Endothelial cell of umbilical vein (primary cell): ENCODE measurements at regions not wholly inside any gene's neighbourhood (a gene's known extent, or its start where the extent isn't known, plus 50 kb on each side); places are given as distances from the start of the nearest gene placed in this dataset.

Experiments used
- BruUV-seq: library from RNA; stranded (reverse); fragments of 400-500 nt; replicated peaks from 2 replicates; lab custom pipeline; 2021; lab: Mats Ljungman, UMichigan
- CTCF ChIA-PET: fragments of 300-600, 350-600 bp; sonication (Branson Sonifier 250); formaldehyde crosslinking; loops from one replicate; lab custom pipeline; 2021; ENCODE audit warnings: antibody characterized with exemption, inconsistent platforms; lab: Charles Lee
- POLR2A ChIA-PET: fragments of 300-600, 350-600 bp; sonication (Branson Sonifier 250); formaldehyde crosslinking; loops from one replicate; lab custom pipeline; 2021; ENCODE audit warnings: antibody characterized with exemption, inconsistent platforms; lab: Charles Lee
- DNase-seq: peaks from one replicate; pipeline ENCODE4 v3.0.0-alpha.2; 2011; ENCODE audit warnings: low read depth, low spot score
- FAIRE-seq: peaks from 2 replicates; lab custom pipeline; 2011; peaks lifted over from hg19 to GRCh38; lab: Jason Lieb, UNC
- H2AFZ ChIP-seq: 2 replicates; pipeline ENCODE4 v1.6.0; 2012; ENCODE audit warnings: low read depth, low read length, control low read depth, inconsistent platforms
- H3K27ac ChIP-seq: 2 replicates; pipeline ENCODE4 v1.5.1; 2011; ENCODE audit warnings: low read depth, mild to moderate bottlenecking, control low read depth, low read length, moderate library complexity; ENCODE audit not compliant: insufficient read depth
- H3K27me3 ChIP-seq, 2 experiments: 2 replicates each; pipeline versions ENCODE4 v1.6.0 to v1.6.1; 2011; ENCODE audit warnings: low read length in 2 of 2, mixed read lengths in 1 of 2; ENCODE audit not compliant: control insufficient read depth in 2 of 2, insufficient read depth in 2 of 2
- H3K36me3 ChIP-seq, 2 experiments: 2 replicates in 1 of 2; 3 replicates in 1 of 2; pipeline ENCODE4 v1.5.1; 2011; ENCODE audit warnings: low read length in 2 of 2, mild to moderate bottlenecking in 1 of 2, moderate library complexity in 1 of 2; ENCODE audit not compliant: control insufficient read depth in 2 of 2, insufficient read depth in 2 of 2; ENCODE audit errors: extremely low read depth in 1 of 2
- H3K4me1 ChIP-seq: 3 replicates; pipeline ENCODE4 v1.5.1; 2011; ENCODE audit warnings: mild to moderate bottlenecking, low read length; ENCODE audit not compliant: control insufficient read depth, insufficient read depth; ENCODE audit errors: extremely low read depth
- H3K4me2 ChIP-seq: 2 replicates; pipeline ENCODE4 v1.6.1; 2011; ENCODE audit warnings: low read length, control low read depth, mixed read lengths; ENCODE audit not compliant: insufficient read depth
- H3K4me3 ChIP-seq, 3 experiments: fragments of 200-600 bp in 1 of 3; sonication (generic), shearing (Covaris generic) in 1 of 3; replicated peaks in 1 of 3; 2 replicates each; pipeline ENCODE4 v1.5.1; 2011 to 2016; ENCODE audit warnings: control low read depth in 3 of 3, low read length in 3 of 3, mild to moderate bottlenecking in 2 of 3, inconsistent platforms in 1 of 3, low read depth in 1 of 3, moderate library complexity in 1 of 3; ENCODE audit not compliant: insufficient read depth in 1 of 3
- H3K79me2 ChIP-seq: 2 replicates; pipeline ENCODE4 v1.6.0; 2012; ENCODE audit warnings: low read length, inconsistent platforms; ENCODE audit not compliant: control insufficient read depth, insufficient read depth
- H3K9ac ChIP-seq: replicated peaks from 2 replicates; pipeline ENCODE3; 2011; ENCODE audit warnings: low read length, control low read depth; ENCODE audit not compliant: insufficient read depth; ENCODE audit errors: extremely low read depth
- H3K9me1 ChIP-seq: replicated peaks from 3 replicates; pipeline ENCODE4 v1.6.0; 2011; ENCODE audit warnings: mild to moderate bottlenecking, low read length; ENCODE audit not compliant: control insufficient read depth, insufficient read depth; ENCODE audit errors: extremely low read depth
- H3K9me3 ChIP-seq: replicated peaks from 2 replicates; pipeline ENCODE4 v1.5.1; 2012; ENCODE audit warnings: low read length, inconsistent platforms; ENCODE audit not compliant: control insufficient read depth, insufficient read depth
- H4K20me1 ChIP-seq: replicated peaks from 2 replicates; pipeline ENCODE3; 2011; ENCODE audit warnings: mild to moderate bottlenecking, low read length; ENCODE audit not compliant: control insufficient read depth, insufficient read depth; ENCODE audit errors: extremely low read depth
- EZH2 ChIP-seq: IDR thresholded peaks from 2 replicates; pipeline ENCODE4 v1.6.1; 2012; ENCODE audit warnings: borderline replicate concordance, low read depth, mild to moderate bottlenecking, moderate library complexity, low read length, inconsistent platforms; ENCODE audit not compliant: severe bottlenecking
- FOS ChIP-seq: IDR thresholded peaks from 2 replicates; pipeline ENCODE4 v1.6.1; 2011; ENCODE audit warnings: mild to moderate bottlenecking, low read length, moderate library complexity, borderline replicate concordance; ENCODE audit not compliant: insufficient read depth
- GATA2 ChIP-seq: IDR thresholded peaks from 2 replicates; pipeline ENCODE4 v1.7.0; 2011; ENCODE audit warnings: low read depth, mild to moderate bottlenecking, moderate library complexity, mixed read lengths, low read length; ENCODE audit not compliant: insufficient read length, insufficient read depth
- JUN ChIP-seq: IDR thresholded peaks from 2 replicates; pipeline ENCODE4 v1.6.1; 2011; ENCODE audit warnings: borderline replicate concordance, low read depth; ENCODE audit not compliant: insufficient read length, insufficient read depth
- MAX ChIP-seq: IDR thresholded peaks from 2 replicates; pipeline ENCODE4 v1.6.1; 2011; ENCODE audit not compliant: insufficient read depth, insufficient read length
- MYC ChIP-seq: IDR thresholded peaks from one replicate; pipeline ENCODE4 v1.6.1; 2011; ENCODE audit warnings: mild to moderate bottlenecking, low read depth, low read length
- POLR2A ChIP-seq: IDR thresholded peaks from 2 replicates; pipeline ENCODE4 v1.6.1; 2012; ENCODE audit warnings: low read depth, mild to moderate bottlenecking, control low read depth, low read length
- POLR2AphosphoS5 ChIP-seq: IDR thresholded peaks from 2 replicates; pipeline ENCODE4 v1.6.1; 2012; ENCODE audit warnings: low read depth, mild to moderate bottlenecking, control low read depth, low read length, moderate library complexity; ENCODE audit not compliant: insufficient read depth
- dilution Hi-C: fragments of 300-500 bp; cut with MboI; formaldehyde crosslinking; loops from one replicate; pipeline ENCODE4 v1.15.0; 2019; ENCODE audit warnings: low sequenced_read_pairs; ENCODE audit not compliant: extremely low pct_ligation_motif_present
- intact Hi-C: fragments of 100-400 bp; cut with micrococcal nuclease; formaldehyde crosslinking; loops from one replicate; pipeline ENCODE4 v1.10.0; 2022
- TF ChIP-seq, protein P1 (sequence below), 2 donors: IDR thresholded peaks; 1 replicate in 1 of 2; 2 replicates in 1 of 2; pipeline ENCODE4 v1.5.1; 2011; ENCODE audit warnings: low read length in 2 of 2, mild to moderate bottlenecking in 2 of 2, moderate library complexity in 2 of 2, control low read depth in 1 of 2, inconsistent platforms in 1 of 2, low read depth in 1 of 2; ENCODE audit not compliant: insufficient read depth in 1 of 2; ENCODE audit errors: extremely low read depth in 1 of 2

GRCh38 chr1:216815260-216816131, 92.3 kb upstream of the ESRRG start:
- Histone ChIP-seq H3K4me2 (no peak overlapping the region), H4K20me1 (no peaks in the 10 kb centered on the region), H3K4me3 (no peak overlapping the region), H3K9ac (no peak overlapping the region), H3K27ac (no peak overlapping the region), H3K9me3 (no peaks in the 10 kb centered on the region), H3K9me1 (no peaks in the 10 kb centered on the region), H3K79me2 (no peaks in the 10 kb centered on the region), H3K4me1 (no peaks in the 10 kb centered on the region), H3K36me3 (no peaks in the 10 kb centered on the region), H3K27me3 (no peaks in the 10 kb centered on the region), H2AFZ (no peak overlapping the region)
- dilution Hi-C loops: no loop called here
- intact Hi-C loops: no loop called here
- no peak for DNase-seq
- POLR2A ChIA-PET: no interaction called here
- TF ChIP-seq, protein P1, sequence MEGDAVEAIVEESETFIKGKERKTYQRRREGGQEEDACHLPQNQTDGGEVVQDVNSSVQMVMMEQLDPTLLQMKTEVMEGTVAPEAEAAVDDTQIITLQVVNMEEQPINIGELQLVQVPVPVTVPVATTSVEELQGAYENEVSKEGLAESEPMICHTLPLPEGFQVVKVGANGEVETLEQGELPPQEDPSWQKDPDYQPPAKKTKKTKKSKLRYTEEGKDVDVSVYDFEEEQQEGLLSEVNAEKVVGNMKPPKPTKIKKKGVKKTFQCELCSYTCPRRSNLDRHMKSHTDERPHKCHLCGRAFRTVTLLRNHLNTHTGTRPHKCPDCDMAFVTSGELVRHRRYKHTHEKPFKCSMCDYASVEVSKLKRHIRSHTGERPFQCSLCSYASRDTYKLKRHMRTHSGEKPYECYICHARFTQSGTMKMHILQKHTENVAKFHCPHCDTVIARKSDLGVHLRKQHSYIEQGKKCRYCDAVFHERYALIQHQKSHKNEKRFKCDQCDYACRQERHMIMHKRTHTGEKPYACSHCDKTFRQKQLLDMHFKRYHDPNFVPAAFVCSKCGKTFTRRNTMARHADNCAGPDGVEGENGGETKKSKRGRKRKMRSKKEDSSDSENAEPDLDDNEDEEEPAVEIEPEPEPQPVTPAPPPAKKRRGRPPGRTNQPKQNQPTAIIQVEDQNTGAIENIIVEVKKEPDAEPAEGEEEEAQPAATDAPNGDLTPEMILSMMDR (IDR thresholded peaks at IDR 0.05; ENCODE audit: extremely low read depth in 1 of 2, insufficient read depth in 1 of 2, low read depth in 1 of 2, low read length in 2 of 2): no peak
- TF ChIP-seq EZH2 (no peak), JUN (no peak), FOS (no peak), MYC (no peak), MAX (no peak), POLR2A (no peak), POLR2AphosphoS5 (no peak), GATA2 (no peak)
- BruUV-seq: no TSS peak
- CTCF ChIA-PET: no interaction called here
- no peak for FAIRE-seq
